GM12878 (cell line): ENCODE measurements at regions not wholly inside any gene's neighbourhood (a gene's known extent, or its start where the extent isn't known, plus 50 kb on each side); places are given as distances from the start of the nearest gene placed in this dataset.

ENCODE experiments used
- RAD21 ChIP-seq: IDR thresholded peaks from 2 replicates; pipeline ENCODE4 v1.6.1; 2011; ENCODE audit warnings: mild to moderate bottlenecking, low read depth, low read length, moderate library complexity; ENCODE audit not compliant: insufficient read depth
- TF ChIP-seq, protein P1 (sequence below): IDR thresholded peaks from 2 replicates; pipeline ENCODE4 v1.6.1; 2011; ENCODE audit warnings: borderline replicate concordance, low read depth, mild to moderate bottlenecking, moderate library complexity, mixed read lengths, low read length; ENCODE audit not compliant: insufficient read depth; ENCODE audit errors: extremely low read length

DNA sequence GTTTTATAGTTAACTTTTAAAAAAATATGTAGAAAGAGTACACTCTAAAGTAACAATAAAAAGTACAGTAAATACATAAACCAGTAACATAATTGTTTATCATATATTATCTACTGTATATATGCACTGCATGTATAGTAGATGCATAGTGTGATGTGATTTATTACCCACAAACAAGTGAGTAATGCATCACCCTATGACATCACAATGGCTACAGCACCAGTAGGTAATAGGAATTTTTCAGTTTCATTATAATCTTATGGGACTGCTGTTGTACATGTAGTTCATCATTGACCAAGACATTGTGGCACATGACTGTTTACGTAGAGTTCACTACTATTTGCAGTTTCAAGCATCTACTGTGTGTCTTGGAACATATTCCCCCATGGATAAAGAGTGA lies 1047.2 kb downstream of the ROBO2 start:
- TF ChIP-seq RAD21, result no peak
- TF ChIP-seq, protein P1, sequence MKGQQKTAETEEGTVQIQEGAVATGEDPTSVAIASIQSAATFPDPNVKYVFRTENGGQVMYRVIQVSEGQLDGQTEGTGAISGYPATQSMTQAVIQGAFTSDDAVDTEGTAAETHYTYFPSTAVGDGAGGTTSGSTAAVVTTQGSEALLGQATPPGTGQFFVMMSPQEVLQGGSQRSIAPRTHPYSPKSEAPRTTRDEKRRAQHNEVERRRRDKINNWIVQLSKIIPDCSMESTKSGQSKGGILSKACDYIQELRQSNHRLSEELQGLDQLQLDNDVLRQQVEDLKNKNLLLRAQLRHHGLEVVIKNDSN, result no peak
